Activated CD4-positive, alpha-beta T cell treated with anti-CD3 and anti-CD28 coated beads, Interleukin-2, amount 50 U/mL, for 48 hours (primary cell): ENCODE measurements at regions not wholly inside any gene's neighbourhood (a gene's known extent, or its start where the extent isn't known, plus 50 kb on each side); places are given as distances from the start of the nearest gene placed in this dataset.

Source experiments
- DNase-seq, 2 experiments: peaks; one replicate each; pipeline ENCODE4 v3.0.0-alpha.2; 2020

DNA sequence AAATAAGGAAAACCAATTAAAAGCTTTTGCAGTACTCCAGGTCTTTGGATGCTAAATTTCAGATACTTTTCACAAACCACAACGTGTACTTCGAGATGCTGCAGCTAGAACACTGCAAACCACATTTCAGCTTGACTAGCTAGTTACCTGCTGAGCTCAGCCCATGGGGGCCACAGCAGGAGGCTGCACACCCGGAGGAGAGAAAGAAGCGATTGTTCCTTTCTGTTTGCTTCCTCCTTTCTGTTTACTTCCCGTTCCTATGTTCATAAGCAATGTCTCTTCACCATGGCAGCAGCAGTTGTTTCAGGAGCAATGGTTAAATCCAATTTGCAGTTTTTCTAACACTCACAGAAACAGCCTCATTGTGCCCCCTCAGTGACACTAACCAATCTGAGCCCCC is 225.6 kb upstream of the FGGY start:
- DNase-seq, result no peak

DNA sequence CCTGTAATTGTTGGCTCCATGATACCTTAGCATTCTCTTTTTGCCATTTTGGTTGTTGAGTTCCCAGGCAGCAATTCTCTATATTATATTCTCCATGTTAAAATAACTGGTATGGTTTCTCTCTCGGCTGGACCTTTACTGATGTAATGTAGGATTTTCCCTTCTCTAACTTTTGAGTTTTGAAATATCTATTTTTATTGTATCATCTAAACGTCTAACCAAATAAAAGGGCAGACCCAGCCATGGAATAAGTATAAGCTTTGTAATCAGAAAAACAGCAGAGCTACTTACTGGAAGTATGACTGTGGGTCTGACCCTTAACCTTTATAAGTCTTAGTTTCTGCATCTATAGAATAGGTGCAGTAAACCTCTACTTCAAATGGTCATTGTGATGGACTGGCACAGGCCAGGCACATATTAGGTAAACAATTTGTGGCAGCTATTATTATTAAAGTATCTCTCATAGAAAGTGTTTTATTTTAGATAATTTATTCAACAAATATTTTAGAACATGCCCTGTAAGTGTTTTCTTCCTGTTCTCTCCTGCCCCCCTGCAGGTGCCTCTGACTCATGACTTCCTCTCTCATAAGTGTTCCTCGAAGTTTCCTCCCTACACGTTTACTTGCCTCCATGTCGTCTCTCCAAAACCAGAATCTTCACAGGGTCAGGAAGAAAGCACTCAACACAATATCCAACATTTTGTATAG is 224.9 kb upstream of the FGGY start:
- no peak for DNase-seq

DNA sequence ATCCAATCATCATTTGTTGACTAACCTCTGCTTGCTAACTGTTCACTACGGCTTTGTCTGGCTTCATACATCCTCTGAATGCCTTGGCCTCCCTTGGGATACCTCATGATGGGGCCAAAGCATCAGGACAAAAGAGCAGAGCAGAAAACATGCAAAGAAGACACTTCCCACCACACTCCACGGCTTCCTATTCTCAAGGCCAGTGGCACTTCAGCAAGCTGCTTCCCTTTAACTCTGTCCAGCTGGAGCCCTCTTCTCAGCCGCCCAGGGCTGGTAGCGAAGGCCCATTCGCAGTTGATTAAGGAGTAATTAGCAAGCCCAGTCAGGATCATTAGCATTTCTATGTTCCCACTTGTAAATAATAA is 224.3 kb upstream of the FGGY start:
- no peak for DNase-seq

DNA sequence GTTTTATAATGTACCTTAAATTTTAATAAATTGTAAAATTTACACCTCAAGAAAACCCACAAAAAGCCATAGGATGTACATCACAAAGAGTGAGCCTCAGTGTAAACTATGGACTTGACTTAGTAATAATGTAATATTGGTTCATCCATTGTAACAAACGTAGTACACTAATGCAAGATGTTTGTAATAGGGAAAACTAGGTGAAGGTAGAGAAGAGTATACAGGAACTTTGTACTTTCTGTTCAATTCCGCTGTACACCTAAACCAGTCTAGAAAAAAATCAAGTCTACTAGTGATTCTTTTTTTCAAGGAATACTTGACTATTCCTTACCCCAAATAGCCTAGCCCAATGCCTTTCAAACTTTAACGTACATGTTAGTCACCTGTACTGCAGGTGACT is 222.3 kb upstream of the FGGY start:
- DNase-seq, result no peak

DNA sequence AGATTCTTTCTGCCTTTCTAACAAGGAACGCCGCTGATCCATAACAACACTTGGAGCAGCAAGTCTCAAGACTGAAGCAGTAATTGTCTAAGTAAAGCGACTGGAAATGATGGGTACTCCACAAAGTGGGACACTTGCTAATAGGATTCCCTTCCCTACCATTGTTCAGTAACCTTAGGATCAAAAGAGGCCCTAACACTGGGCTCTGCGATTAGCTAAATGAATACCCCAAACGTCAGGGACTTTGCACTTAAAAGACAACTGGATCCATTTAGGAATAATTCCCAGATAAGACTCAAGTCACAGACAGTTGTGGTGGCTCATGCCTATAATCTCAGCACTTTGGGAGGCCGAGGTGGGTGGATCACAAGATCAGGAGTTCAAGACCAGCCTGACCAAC is 221.9 kb upstream of the FGGY start:
- DNase-seq, result no peak

DNA sequence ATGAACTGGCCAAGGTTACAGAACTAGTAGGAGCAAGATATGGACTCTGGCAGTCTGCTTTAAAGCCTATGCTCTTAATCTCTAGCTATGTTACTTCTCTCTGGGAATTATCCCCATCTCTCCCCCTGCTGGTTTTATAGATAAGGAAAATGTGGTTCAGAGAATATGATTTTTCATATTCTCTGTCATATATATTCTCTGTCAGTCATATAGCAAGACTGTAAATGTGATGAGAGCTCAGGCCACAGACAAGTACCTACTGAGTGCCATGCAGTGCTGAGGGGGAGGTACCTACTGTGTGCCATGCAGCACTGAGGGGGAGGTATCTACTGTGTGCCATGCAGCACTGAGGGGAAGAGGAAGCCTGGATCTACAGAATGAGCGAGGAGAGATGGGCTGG is 220.3 kb upstream of the FGGY start:
- no peak for DNase-seq

DNA sequence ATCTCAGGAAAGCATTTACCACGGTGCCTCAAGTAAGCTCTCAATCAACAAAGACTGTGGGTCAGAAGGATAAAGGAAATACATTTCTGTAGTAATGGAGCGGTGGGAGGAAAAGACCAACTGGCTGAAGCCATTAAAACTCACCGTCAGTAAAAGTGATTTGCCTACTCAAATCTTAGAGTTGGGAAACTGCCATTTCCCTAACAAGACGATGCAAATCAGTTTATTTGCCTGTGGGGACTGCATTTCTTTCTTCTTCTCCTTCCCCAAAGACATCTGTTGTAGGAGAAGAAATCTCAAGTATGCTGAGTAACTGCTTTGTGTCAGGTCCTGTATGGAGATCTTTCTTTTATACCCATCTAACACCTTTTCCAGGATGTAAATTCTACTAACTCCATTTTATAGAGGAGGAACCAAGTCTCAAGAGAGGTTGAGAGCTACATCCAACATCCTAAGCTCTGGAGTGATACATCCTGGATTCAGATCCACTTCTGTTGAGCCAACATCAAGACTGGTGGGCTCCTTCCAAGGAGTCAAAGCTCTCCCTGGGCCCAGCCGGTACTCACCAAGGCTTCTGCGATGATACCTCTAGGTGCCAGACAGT is 219.3 kb upstream of the FGGY start:
- no peak for DNase-seq

DNA sequence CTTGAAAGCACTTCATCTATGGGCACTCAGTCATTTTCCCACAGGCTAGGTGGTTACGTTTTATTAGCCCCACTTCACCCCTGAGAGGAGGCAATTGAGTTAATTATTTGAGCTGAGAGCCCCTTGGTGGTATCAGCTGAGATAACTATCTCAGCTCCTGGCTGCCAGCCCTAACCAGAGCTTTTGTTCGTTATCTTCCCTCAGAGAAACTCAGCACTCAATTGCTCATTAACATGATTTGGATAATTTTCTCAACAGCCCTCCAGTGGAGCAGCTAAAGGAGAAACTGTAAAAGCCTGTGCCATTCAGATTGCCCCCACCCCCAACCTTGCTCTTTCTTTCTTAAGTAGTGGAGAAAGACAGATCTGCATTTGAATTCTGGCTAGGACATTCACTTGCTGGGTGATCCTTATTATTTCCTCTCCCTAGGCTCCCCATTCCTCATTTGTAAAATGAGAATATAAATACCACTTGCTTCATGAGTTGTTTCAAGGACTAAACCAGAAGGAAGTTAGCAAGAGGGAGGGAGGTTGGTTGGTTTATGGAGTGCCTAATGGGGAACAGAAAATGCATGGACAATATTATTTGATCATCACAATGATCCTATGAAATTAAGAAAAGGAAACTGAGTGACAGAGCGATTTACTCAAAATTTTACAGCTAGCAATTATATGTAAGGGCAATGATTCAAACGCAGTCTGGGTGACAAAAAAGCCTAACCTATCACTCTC is 218.7 kb upstream of the FGGY start:
- DNase-seq, result no peak

DNA sequence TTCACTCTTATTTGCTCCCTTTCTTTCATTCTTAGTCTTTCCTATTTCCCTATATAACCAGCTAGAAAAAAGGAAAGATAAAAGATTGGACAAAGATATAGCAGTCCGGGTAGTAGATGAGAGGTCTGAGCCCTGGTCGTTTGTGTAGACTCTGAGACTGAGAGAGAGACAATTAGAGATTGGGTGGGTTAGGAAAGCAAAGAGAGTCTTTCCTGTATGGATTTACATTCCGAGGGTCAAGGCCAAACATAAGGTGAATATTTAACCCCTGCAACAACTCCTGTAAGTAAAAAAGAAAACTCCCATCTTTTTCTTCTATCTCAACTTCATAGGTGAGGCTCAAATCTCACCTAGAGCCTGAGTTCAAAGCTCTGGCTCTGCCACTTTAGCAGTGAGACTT is 218.0 kb upstream of the FGGY start:
- no peak for DNase-seq

DNA sequence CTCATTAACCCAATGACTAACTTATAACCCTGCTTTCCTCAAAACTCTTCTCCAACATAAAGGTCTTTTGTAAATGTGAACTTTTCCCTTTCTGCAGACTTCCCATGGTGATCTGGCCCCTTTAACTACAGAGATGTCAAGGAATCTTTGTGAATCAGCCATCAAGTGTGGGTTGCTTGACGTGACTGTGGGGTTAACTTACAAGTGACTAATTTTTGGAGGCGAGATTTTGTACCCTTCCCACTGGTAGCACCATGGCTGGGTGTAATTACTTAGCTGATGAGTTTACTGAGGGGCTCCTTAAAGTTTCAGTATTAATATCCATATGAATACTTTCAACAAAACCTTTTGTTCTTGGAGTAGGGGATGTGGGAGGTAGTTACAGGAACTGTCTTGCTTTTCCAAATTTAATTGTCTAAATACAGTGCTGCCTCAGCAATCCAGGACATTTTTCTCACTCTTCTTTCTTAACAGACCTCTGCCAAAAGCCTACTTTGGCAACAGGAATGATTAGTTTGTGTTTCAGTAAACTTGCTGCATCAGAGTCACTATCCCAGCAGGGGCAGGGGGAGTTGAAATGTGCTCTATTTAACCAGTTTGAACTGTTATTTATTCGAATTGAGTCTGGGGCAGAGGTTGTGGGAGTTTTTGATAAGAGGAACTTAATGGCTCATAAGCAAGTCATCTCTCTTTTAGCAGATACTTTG is 217.3 kb upstream of the FGGY start:
- DNase-seq, result no peak

DNA sequence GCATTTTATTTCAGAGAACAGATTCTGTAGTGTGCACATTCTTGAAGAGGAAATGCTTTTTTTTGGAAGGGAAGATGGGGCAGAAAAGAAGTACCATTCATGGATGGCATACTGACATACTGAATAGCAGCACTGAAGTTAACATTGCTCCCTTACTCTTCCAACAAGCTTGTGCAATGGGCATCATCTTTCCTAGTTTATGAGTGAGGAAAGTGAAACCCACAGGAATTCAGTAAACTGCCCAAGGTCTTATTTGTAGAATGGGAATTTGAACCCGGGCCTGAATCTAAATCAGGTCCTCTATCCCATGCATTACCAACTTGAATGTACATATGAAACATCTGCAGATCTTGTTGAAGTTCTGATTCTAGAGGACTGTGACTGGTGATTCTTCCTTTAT is 215.7 kb upstream of the FGGY start:
- DNase-seq, result no peak

DNA sequence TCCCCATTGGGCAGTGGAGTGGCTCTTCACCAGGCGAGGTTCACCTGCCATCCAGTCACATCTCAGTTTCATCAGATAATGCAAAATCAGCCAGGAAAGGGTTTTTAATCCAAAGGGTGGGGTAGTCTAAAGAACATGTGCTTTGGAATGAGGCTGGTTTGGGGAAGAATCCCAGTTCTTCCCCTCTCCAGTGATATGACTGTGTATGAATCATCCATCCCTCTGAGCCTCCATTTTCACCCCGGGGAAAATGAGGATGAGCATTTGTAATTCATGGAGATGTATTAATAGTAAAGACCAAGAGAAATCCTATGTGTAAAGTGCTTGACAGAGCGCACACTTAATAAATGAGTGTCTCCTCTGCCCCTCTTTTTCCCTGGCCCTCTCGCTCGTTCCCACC is 215.1 kb upstream of the FGGY start:
- no peak for DNase-seq

DNA sequence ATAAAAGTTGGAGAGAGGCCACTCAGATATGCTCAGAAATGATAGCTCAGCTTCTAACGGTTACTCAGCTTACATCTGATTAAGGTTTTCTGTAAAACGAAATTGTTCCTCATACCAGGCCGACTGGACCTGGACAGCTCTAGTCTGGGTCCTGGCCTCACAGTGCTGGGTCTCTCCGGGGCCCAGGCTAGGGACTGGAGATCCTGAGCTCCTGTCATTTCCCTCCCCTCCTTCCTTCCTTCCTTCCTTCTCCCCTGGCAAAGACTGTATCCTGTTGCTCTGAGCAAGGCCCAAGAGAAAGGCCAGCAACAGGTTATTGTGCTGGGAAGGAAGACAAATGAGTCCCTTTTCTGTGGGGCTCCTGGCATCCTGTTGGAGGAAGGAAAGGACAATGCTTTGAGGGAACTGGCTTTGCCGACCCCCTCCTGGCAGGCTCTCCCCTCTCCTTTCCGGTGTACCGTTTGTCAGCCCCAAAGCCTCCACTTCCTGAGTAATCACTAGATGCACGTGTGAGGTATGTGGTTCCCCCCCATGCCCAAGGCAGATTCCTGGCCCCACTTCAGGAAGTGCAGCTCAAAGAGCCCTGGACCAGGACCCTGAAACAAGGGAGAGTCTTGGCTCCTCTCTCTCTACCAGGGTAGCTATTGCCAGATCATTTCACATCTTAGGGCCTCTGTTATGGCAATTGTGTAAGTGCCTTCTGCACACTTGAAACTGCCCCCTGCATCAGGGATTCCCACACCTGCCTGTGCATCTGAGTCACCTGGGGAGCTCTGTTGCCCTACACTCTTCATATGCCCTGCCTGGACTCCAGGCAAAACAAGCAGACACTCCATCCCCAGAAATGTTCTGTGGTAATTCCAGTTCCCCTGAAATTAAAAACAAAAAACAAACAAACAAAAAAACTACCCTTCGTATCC is 212.7 kb upstream of the FGGY start:
- no peak for DNase-seq

DNA sequence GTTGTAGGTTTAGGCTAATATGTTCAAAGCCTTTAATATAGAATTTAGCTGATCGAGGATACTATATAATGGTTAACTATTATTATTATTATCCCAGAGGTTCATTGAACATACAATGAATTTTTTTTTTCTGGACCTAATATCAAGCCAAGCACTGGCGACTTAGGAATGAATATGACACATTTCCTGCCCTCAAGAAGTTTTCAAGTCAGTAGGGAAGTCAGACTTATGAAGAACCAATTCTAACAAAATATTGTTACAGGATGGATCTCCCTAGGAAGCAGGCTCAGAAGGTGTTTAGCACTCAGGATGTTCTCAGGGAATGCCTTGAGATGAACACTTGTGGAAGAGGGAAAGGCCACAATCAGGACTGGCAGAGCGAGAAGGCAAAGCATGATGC is 211.8 kb upstream of the FGGY start:
- no peak for DNase-seq

DNA sequence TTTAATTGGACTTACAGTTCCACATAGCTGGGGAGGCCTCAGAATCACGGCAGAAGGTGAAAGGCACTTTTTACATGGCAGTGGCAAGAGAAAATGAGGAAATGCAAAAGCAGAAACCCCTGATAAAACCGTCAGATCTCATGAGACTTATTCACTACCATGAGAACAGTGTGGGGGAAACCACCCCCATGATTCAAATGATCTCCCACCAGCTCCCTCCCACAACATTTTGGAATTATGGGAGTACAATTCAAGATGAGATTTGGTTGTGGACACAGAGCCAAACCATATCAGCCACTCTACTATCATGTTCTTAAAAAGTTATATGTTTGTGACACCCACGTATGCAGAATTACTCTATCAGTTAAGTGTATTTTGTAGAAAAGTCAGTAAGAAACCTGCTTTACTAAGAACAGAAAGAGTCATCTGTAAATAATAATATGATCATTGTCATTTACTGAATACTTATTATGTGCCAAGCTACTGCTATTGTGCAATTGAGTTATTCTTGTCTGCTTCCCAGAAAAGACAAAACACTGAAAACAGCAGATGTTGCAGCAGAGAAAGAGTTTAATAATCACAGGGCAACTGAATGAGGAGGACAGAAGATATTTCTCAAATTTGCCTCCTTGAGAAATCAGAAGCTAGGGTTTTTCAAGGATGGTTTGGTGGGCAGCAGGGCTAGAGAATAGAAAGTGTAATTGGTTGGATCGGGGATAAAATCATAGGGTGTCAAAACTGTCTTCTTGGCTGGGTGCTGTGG is 207.7 kb upstream of the FGGY start:
- DNase-seq, result no peak

DNA sequence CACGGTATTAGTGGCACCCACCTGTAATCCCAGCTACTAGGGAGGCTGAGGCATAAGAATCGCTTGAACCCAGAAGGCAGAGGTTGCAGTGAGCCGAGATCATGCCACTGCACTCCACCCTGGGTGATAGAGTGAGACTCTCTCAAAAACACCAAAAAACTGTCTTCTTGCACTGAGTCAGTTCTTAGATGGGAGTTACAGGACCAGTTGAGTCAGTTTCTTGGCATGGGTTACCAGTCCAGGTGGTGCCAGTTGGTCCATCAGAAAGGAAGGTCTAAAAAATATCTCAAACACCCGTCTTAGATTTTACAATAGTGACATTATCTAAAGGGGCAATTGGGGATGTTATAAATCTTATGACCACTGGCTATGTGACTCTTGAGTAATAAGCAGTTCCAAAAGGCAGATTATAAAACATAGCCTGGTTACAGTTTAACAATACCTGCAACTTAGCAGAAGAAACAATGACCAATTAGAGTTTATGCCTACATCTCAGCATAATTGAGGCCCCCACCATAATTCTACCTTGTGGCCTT is 206.9 kb upstream of the FGGY start:
- DNase-seq, result no peak

DNA sequence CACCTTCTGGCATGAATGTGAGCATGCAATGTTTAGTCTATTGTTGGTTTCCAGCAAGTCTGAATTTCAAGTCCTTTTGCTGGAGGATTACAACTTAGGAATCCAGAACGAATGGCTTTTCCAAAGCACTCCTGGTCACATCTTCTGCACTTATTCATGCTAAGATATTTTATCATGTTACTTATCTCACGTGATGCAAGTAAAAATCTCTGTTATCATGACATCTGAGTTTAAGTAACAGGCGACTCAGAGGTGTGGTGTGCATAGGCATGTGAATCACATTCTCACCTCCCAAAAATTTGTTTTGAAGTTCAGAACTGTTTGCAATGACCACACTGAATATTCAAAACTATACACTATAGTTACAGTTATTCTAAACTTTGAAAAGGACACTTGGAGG is 204.8 kb upstream of the FGGY start:
- no peak for DNase-seq

DNA sequence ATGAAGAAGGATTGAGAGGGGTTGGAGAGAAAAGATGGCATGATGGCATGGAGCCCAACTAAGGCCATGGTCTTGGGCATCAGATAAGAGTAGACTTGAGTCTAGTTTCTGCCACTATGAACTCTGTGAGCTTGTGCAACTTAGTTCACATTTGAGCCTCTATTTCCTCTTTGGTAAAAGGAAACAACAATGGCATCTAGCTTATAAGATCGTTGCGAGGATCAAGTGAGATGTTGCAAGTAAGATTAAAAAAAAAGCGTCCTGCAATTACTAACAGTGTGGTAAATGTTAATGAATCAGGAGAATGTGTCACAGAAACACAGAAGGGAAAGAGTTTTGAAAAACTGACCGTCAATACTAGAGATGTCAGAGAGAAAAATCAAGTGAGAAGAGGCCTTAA is 202.9 kb upstream of the FGGY start:
- DNase-seq, result no peak

DNA sequence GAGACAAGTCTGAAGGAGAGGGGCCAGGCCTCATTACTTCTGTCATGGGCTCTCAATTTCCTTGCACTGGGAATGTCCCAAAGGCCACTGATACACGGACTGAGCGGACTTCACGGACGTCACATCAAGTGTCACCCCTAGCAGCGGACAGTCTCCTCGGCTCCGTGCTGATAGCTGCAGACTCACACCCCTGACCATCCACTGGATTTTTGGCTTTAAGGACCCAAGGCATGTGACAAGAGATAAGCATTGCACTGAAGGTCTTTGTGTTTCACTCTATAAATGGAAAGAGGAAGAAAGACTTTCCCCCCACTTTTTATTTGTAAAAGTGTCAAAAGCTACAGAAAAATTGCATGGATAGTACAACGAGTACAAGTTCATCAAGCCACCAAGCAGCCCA is 200.4 kb upstream of the FGGY start:
- no peak for DNase-seq

DNA sequence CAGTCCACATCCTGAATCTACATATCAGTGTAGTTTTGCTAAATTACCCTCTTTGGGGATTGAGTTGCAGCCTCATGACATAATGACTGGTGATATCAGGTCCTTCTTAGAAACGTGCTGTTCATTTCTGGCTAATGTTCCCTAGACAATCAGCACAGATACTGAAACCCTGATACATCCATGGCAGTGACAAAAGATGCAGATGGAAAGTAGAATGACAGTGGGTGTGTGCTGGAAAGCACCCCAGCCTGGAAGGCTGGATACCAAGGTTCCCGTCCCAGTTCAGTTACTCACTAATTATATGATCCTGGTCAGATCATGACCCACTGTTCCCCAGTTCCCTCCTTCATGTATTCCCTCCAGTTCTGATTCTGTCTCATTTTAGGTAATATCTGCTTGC is 198.2 kb upstream of the FGGY start:
- DNase-seq, result no peak

DNA sequence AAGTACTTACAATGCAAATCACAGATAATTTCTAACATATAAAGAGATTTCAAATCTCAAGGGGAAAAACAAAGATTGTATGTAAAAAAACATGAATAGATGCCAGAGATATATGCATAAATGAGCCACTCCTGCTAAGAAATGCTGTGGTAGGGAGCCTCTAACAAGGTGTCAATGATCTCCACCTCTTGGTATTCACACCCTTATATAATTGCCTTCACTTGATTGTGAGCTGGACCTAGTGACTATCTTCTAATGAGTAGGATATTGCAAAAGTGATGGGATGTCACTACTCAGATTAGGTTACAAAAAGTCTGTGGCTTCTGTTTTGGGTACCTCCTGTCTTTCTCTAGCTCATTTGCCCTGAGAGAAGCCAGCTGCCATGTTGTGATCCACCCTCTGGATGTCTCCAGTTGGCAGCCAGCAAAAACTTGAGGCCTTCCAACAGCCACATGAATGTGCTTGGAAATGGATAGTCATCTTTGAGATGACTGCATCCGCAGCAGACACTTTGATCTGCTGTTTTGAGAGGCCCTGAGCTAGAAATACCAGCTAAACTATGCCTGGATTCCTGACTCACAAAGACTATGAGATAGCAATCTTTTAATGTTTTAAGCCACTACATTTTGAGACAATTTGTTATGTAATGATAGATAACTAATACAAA is 196.1 kb upstream of the FGGY start:
- no peak for DNase-seq
